GM13976 (cell line): ENCODE measurements at regions not wholly inside any gene's neighbourhood (a gene's known extent, or its start where the extent isn't known, plus 50 kb on each side); places are given as distances from the start of the nearest gene placed in this dataset.
A peak's percentile ranks its signal among the peaks of the same experiment; 100 is the strongest.

ENCODE experiments used
- DNase-seq: peaks from one replicate; pipeline ENCODE4 v3.0.0; 2012; ENCODE audit warnings: low spot score
- CTCF ChIP-seq: IDR thresholded peaks from 2 replicates; pipeline ENCODE4 v1.5.1; 2012; ENCODE audit warnings: borderline replicate concordance, mild to moderate bottlenecking; ENCODE audit not compliant: insufficient read depth; ENCODE audit errors: extremely low read depth, missing control alignments, control extremely low read depth
- in situ Hi-C: fragments of 300-500 bp; cut with MboI; formaldehyde crosslinking; loops from one replicate; pipeline ENCODE4 v1.12.0; 2022; ENCODE audit warnings: low sequenced_read_pairs, mixed read lengths, inconsistent platforms; ENCODE audit not compliant: unreplicated experiment

- TF ChIP-seq CTCF: no peak
- peak; percentile 30 for DNase-seq
- in situ Hi-C loops: no loop called here
Measured at GRCh38 chr2:38178556-38179419, 102.8 kb upstream of the CYP1B1 start.

GRCh38 chr2:38178119-38178518, 102.2 kb upstream of the CYP1B1 start:
- in situ Hi-C loops: no loop called here
- DNase-seq: no peak
- TF ChIP-seq CTCF: no peak

GRCh38 chr2:38176619-38177021, 100.7 kb upstream of the CYP1B1 start:
- in situ Hi-C loops: no loop called here
- DNase-seq: no peak
- TF ChIP-seq CTCF: no peak

GRCh38 chr2:38174646-38175423, 98.9 kb upstream of the CYP1B1 start:
- no peak for DNase-seq
- in situ Hi-C loops: no loop called here
- TF ChIP-seq CTCF: no peak

GRCh38 chr2:38174131-38174530, 98.2 kb upstream of the CYP1B1 start:
- TF ChIP-seq CTCF: no peak
- no peak for DNase-seq
- in situ Hi-C loops: no loop called here

- in situ Hi-C loops: no loop called here
- DNase-seq: no peak
- no peak for TF ChIP-seq CTCF
Measured at GRCh38 chr2:38173683-38174082, 97.7 kb upstream of the CYP1B1 start.
